H1 (cell line): ENCODE measurements at regions not wholly inside any gene's neighbourhood (a gene's known extent, or its start where the extent isn't known, plus 50 kb on each side); places are given as distances from the start of the nearest gene placed in this dataset.

Experiments used
- CTCF ChIA-PET: fragments of 300-600 bp; sonication (Branson Sonifier 250); formaldehyde crosslinking; loops from one replicate; lab custom pipeline; 2021; ENCODE audit not compliant: partially characterized antibody; lab: Charles Lee
- POLR2A ChIA-PET: fragments of 300-600 bp; sonication (Branson Sonifier 250); formaldehyde crosslinking; loops from one replicate; lab custom pipeline; 2021; ENCODE audit warnings: inconsistent platforms; ENCODE audit not compliant: partially characterized antibody; lab: Charles Lee
- DNase-seq, 2 experiments: peaks; one replicate each; pipeline versions ENCODE4 v3.0.0 to v3.0.0-alpha.2; 2010 to 2022; ENCODE audit warnings: low spot score in 2 of 2, low read depth in 1 of 2, mixed read lengths in 1 of 2
- FAIRE-seq: peaks from 2 replicates; lab custom pipeline; 2011; peaks lifted over from hg19 to GRCh38; lab: Jason Lieb, UNC
- H2AFZ ChIP-seq: 2 replicates; pipeline ENCODE4 v1.8.1; 2012; ENCODE audit warnings: low read length, inconsistent platforms
- H2AK5ac ChIP-seq: 2 replicates; pipeline ENCODE4 v1.6.1; 2013; ENCODE audit warnings: low read depth, low read length
- H2BK120ac ChIP-seq: replicated peaks from 2 replicates; pipeline ENCODE3; 2013; ENCODE audit warnings: low read depth, low read length, inconsistent platforms
- H2BK12ac ChIP-seq: 2 replicates; pipeline ENCODE4 v1.6.1; 2013; ENCODE audit warnings: low read depth, low read length
- H2BK15ac ChIP-seq: 2 replicates; pipeline ENCODE4 v1.6.1; 2013; ENCODE audit warnings: low read length
- H2BK20ac ChIP-seq: 2 replicates; pipeline ENCODE4 v1.6.1; 2013; ENCODE audit warnings: low read length
- H2BK5ac ChIP-seq: 2 replicates; pipeline ENCODE4 v1.6.1; 2013; ENCODE audit warnings: low read depth, low read length
- H3K14ac ChIP-seq: 2 replicates; pipeline ENCODE4 v1.6.1; 2013; ENCODE audit warnings: inconsistent platforms; ENCODE audit not compliant: insufficient read length
- H3K18ac ChIP-seq: 2 replicates; pipeline ENCODE4 v1.6.1; 2013; ENCODE audit warnings: low read length; ENCODE audit errors: extremely low read depth
- H3K23ac ChIP-seq: 2 replicates; pipeline ENCODE4 v1.6.1; 2013; ENCODE audit warnings: inconsistent platforms; ENCODE audit not compliant: insufficient read length
- H3K23me2 ChIP-seq: 2 replicates; pipeline ENCODE4 v1.6.1; 2013; ENCODE audit warnings: low read depth, low read length
- H3K27ac ChIP-seq: 2 replicates; pipeline ENCODE4 v1.6.1; 2011; ENCODE audit warnings: low read depth, low read length, inconsistent platforms
- H3K27me3 ChIP-seq, 4 experiments: replicated peaks in 1 of 4; 1 replicate in 1 of 4; 2 replicates in 3 of 4; pipeline versions ENCODE4 v1.6.1 to v1.8.1; 2011 to 2013; ENCODE audit warnings: low read length in 3 of 4, mild to moderate bottlenecking in 3 of 4, inconsistent platforms in 2 of 4, mixed read lengths in 2 of 4, moderate library complexity in 1 of 4; ENCODE audit not compliant: control insufficient read depth in 3 of 4, insufficient read depth in 3 of 4; ENCODE audit errors: extremely low read depth in 1 of 4
- H3K36me3 ChIP-seq, 4 experiments: 2 replicates each; pipeline versions ENCODE4 v1.6.1 to v1.8.1; 2011 to 2013; ENCODE audit warnings: mild to moderate bottlenecking in 4 of 4, low read length in 3 of 4, moderate library complexity in 2 of 4, control low read depth in 1 of 4, inconsistent platforms in 1 of 4; ENCODE audit not compliant: insufficient read depth in 4 of 4, control insufficient read depth in 2 of 4
- H3K4ac ChIP-seq: replicated peaks from 2 replicates; pipeline ENCODE3; 2013; ENCODE audit warnings: low read length, low read depth, mixed read lengths, inconsistent platforms; ENCODE audit not compliant: insufficient read length
- H3K4me1 ChIP-seq, 4 experiments: replicated peaks in 1 of 4; 1 replicate in 1 of 4; 2 replicates in 3 of 4; pipeline versions ENCODE4 v1.6.1 to v1.8.1; 2011 to 2013; ENCODE audit warnings: low read length in 3 of 4, inconsistent platforms in 2 of 4, mixed read lengths in 1 of 4; ENCODE audit not compliant: insufficient read depth in 4 of 4, control insufficient read depth in 3 of 4
- H3K4me2 ChIP-seq, 2 experiments: 2 replicates each; pipeline versions ENCODE4 v1.6.1 to v1.8.1; 2011 to 2013; ENCODE audit warnings: low read depth in 2 of 2, low read length in 2 of 2, control low read depth in 1 of 2, inconsistent platforms in 1 of 2, mild to moderate bottlenecking in 1 of 2; ENCODE audit not compliant: insufficient read depth in 1 of 2
- H3K4me3 ChIP-seq, 4 experiments: fragments of 200-600, 300-600 bp in 1 of 4; sonication (generic), shearing (Covaris generic), sonication (Bioruptor Twin) in 1 of 4; 2 replicates each; pipeline versions ENCODE4 v1.5.1 to v1.8.1; 2011 to 2016; ENCODE audit warnings: low read length in 4 of 4, low read depth in 3 of 4, control low read depth in 2 of 4, inconsistent platforms in 2 of 4, mild to moderate bottlenecking in 2 of 4, mixed read lengths in 1 of 4, moderate library complexity in 1 of 4; ENCODE audit not compliant: insufficient read depth in 2 of 4; ENCODE audit errors: extremely low read depth in 1 of 4
- H3K56ac ChIP-seq: replicated peaks from 2 replicates; pipeline ENCODE3; 2013; ENCODE audit warnings: low read depth, mild to moderate bottlenecking, mixed read lengths, low read length, inconsistent platforms; ENCODE audit not compliant: insufficient read length
- H3K79me1 ChIP-seq: 2 replicates; pipeline ENCODE4 v1.6.1; 2013; ENCODE audit warnings: low read depth, low read length, control low read depth
- H3K79me2 ChIP-seq, 2 experiments: 2 replicates each; pipeline versions ENCODE4 v1.6.1 to v1.8.1; 2012 to 2013; ENCODE audit warnings: low read length in 2 of 2, mild to moderate bottlenecking in 2 of 2, inconsistent platforms in 1 of 2; ENCODE audit not compliant: insufficient read depth in 2 of 2, control insufficient read depth in 1 of 2
- H3K9ac ChIP-seq, 4 experiments: replicated peaks in 1 of 4; 1 replicate in 1 of 4; 2 replicates in 3 of 4; pipeline versions ENCODE4 v1.6.1 to v1.8.1; 2011 to 2013; ENCODE audit warnings: low read depth in 3 of 4, low read length in 3 of 4, control low read depth in 2 of 4, mild to moderate bottlenecking in 2 of 4, moderate library complexity in 2 of 4, inconsistent platforms in 1 of 4; ENCODE audit errors: extremely low read depth in 1 of 4
- H3K9me3 ChIP-seq, 2 experiments: 2 replicates each; pipeline versions ENCODE4 v1.6.1 to v1.8.1; 2012 to 2013; ENCODE audit warnings: mild to moderate bottlenecking in 2 of 2, moderate library complexity in 2 of 2, control low read depth in 1 of 2, inconsistent platforms in 1 of 2, low read depth in 1 of 2, low read length in 1 of 2, mixed read lengths in 1 of 2; ENCODE audit not compliant: insufficient read depth in 2 of 2
- H4K20me1 ChIP-seq, 2 experiments: replicated peaks in 1 of 2; 2 replicates each; pipeline versions ENCODE3 to v1.8.1; 2011 to 2013; ENCODE audit warnings: inconsistent platforms in 2 of 2, low read length in 2 of 2, mild to moderate bottlenecking in 1 of 2; ENCODE audit not compliant: insufficient read depth in 2 of 2, control insufficient read depth in 1 of 2
- H4K5ac ChIP-seq: 2 replicates; pipeline ENCODE4 v1.6.1; 2013; ENCODE audit warnings: low read length, low read depth, mixed read lengths, inconsistent platforms; ENCODE audit not compliant: insufficient read length
- H4K8ac ChIP-seq: 2 replicates; pipeline ENCODE4 v1.8.0; 2013; ENCODE audit warnings: mild to moderate bottlenecking, moderate library complexity, low read length, inconsistent platforms; ENCODE audit not compliant: insufficient read depth; ENCODE audit errors: extremely low read depth
- H4K91ac ChIP-seq: replicated peaks from 2 replicates; pipeline ENCODE3; 2013; ENCODE audit warnings: low read length, mixed read lengths, inconsistent platforms; ENCODE audit not compliant: insufficient read length
- EGR1 ChIP-seq: IDR thresholded peaks from 2 replicates; pipeline ENCODE4 v1.6.1; 2011; ENCODE audit warnings: low read depth, low read length, borderline replicate concordance
- GABPA ChIP-seq: IDR thresholded peaks from 2 replicates; pipeline ENCODE4 v1.6.1; 2011; ENCODE audit warnings: mild to moderate bottlenecking, low read length, moderate library complexity, borderline replicate concordance; ENCODE audit not compliant: insufficient read depth
- GTF2F1 ChIP-seq: IDR thresholded peaks from 2 replicates; pipeline ENCODE4 v1.6.1; 2012; ENCODE audit warnings: low read depth, low read length, improper control_type of control experiment, borderline replicate concordance
- JUN ChIP-seq: IDR thresholded peaks from 2 replicates; pipeline ENCODE4 v1.6.1; 2011; ENCODE audit warnings: low read depth, mild to moderate bottlenecking, improper control_type of control experiment, low read length
- NANOG ChIP-seq: IDR thresholded peaks from 2 replicates; pipeline ENCODE4 v1.6.1; 2011; ENCODE audit warnings: low read length, low read depth, mild to moderate bottlenecking, inconsistent platforms; ENCODE audit not compliant: insufficient read depth, poor library complexity, severe bottlenecking
- NRF1 ChIP-seq: IDR thresholded peaks from 2 replicates; pipeline ENCODE4 v1.6.1; 2011; ENCODE audit warnings: mild to moderate bottlenecking, low read depth, low read length, improper control_type of control experiment
- PHF8 ChIP-seq: fragments of 200-600 bp; sonication (generic); conservative IDR thresholded peaks from 2 replicates; pipeline ENCODE4 v1.7.1; 2012; ENCODE audit warnings: low read depth, mild to moderate bottlenecking, inconsistent platforms, low read length, moderate library complexity
- POLR2A ChIP-seq, 2 experiments: IDR thresholded peaks; 1 replicate in 1 of 2; 2 replicates in 1 of 2; pipeline ENCODE4 v1.6.1; 2011; ENCODE audit warnings: low read depth in 2 of 2, low read length in 2 of 2, mild to moderate bottlenecking in 2 of 2; ENCODE audit errors: control extremely low read depth in 1 of 2
- RBBP5 ChIP-seq: IDR thresholded peaks from 2 replicates; pipeline ENCODE4 v1.7.1; 2012; ENCODE audit warnings: low read depth, mild to moderate bottlenecking, inconsistent platforms, low read length, moderate library complexity, borderline replicate concordance
- SAP30 ChIP-seq: fragments of 300-600 bp; sonication (generic); IDR thresholded peaks from 2 replicates; pipeline ENCODE4 v1.7.1; 2012; ENCODE audit warnings: low read length, moderate library complexity, mild to moderate bottlenecking, inconsistent platforms; ENCODE audit not compliant: insufficient read depth, insufficient replicate concordance
- SIN3A ChIP-seq, 2 experiments: IDR thresholded peaks in 1 of 2; conservative IDR thresholded peaks in 1 of 2; 2 replicates each; pipeline ENCODE4 v1.6.1; 2011 to 2012; ENCODE audit warnings: low read length in 2 of 2, improper control_type of control experiment in 1 of 2, low read depth in 1 of 2, mild to moderate bottlenecking in 1 of 2
- TAF1 ChIP-seq: IDR thresholded peaks from 2 replicates; pipeline ENCODE4 v1.6.1; 2011; ENCODE audit warnings: mild to moderate bottlenecking, low read depth, low read length
- TAF7 ChIP-seq: optimal IDR thresholded peaks from 2 replicates; pipeline ENCODE3; 2011; ENCODE audit warnings: low read depth, mild to moderate bottlenecking, inconsistent platforms, low read length, moderate library complexity, borderline replicate concordance
- TBP ChIP-seq: IDR thresholded peaks from 2 replicates; pipeline ENCODE4 v1.6.1; 2011; ENCODE audit warnings: low read depth, low read length, improper control_type of control experiment
- TEAD4 ChIP-seq: IDR thresholded peaks from 2 replicates; pipeline ENCODE4 v1.6.1; 2012; ENCODE audit warnings: low read depth, low read length, inconsistent platforms, mixed read lengths
- WGBS, 2 experiments: shearing (Covaris generic) in 1 of 2; methylation state at CpG; one replicate each; pipeline versions ENCODE4 v1.1.6 to v1.1.7; 2013 to 2015; ENCODE audit warnings: low lambda C conversion rate in 2 of 2, mixed read lengths in 2 of 2, inconsistent platforms in 1 of 2, low coverage in 1 of 2, missing lambda C conversion rate in 1 of 2; ENCODE audit not compliant: insufficient replicate concordance in 2 of 2, insufficient coverage in 1 of 2, insufficient read length in 1 of 2; ENCODE audit errors: extremely low coverage in 1 of 2, missing lambda C conversion rate in 1 of 2; 5-methylcytosine and 5-hydroxymethylcytosine counted together

DNA sequence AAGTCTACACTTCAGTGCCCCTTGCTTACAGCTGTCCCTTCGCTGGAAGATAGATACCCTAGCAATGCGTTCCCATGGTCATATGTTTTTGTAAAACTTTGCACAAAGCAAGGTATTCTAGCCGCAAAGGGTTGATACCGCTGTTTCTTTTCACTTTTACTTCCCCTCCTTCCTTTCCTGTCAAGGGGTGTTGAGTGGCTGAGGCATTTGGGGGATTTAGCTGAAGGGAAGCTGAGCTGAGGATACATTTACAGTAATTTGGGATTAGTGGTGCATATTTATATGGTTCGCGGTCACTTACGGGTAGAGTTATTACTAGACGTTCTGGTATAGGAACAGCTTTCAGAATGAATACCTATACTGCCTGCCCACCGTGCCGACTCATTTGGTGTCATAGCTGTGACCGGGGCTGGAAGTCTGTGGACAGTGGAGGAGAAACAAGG is 86.9 kb upstream of the WNT11 start:
- no peak overlapping the region for H3K18ac ChIP-seq
- H3K9me3 ChIP-seq = no peaks in the 10 kb centered on the region
- no peak for FAIRE-seq
- no peaks in the 10 kb centered on the region for H3K79me1 ChIP-seq
- no peak overlapping the region for H2BK12ac ChIP-seq
- 90% methylated on average over 11 of the region's 11 CpGs; no CpG with 5 or more reads in 1 of the 2 experiments for WGBS, 2 experiments
- H3K36me3 ChIP-seq = no peaks in the 10 kb centered on the region
- no peak overlapping the region for H2BK5ac ChIP-seq
- H3K23ac ChIP-seq = no peak overlapping the region
- H2BK20ac ChIP-seq = no peak overlapping the region
- no peaks in the 10 kb centered on the region for H3K79me2 ChIP-seq
- H4K5ac ChIP-seq = no peak overlapping the region
- H4K91ac ChIP-seq = no peak overlapping the region
- no peak overlapping the region for H3K27ac ChIP-seq
- H3K4me1 ChIP-seq = no peaks in the 10 kb centered on the region
- H4K8ac ChIP-seq = no peak overlapping the region
- H3K9ac ChIP-seq = no peak overlapping the region
- H4K20me1 ChIP-seq = no peaks in the 10 kb centered on the region
- DNase-seq = no peak
- H3K4me2 ChIP-seq = no peak overlapping the region
- H3K14ac ChIP-seq = no peak overlapping the region
- no peak overlapping the region for H3K4ac ChIP-seq
- H2AFZ ChIP-seq = no peak overlapping the region
- no peak overlapping the region for H3K56ac ChIP-seq
- POLR2A ChIA-PET = no interaction called here
- no peaks in the 10 kb centered on the region; a peak in 1 of 7 replicates for H3K27me3 ChIP-seq
- no peak overlapping the region for H2BK15ac ChIP-seq
- CTCF ChIA-PET = interaction anchor here (0.6 to 3.4 kb wide), 8 partner anchors 10 to 272 kb away, joined by 3 to 12 read pairs (median 4); no protein-coding TSS in a partner anchor
- H3K4me3 ChIP-seq = no peak overlapping the region
- H2AK5ac ChIP-seq = no peak overlapping the region
- no peak overlapping the region for H2BK120ac ChIP-seq
- no peaks in the 10 kb centered on the region for H3K23me2 ChIP-seq
- no peak for TF ChIP-seq RBBP5
- TF ChIP-seq SIN3A (conservative IDR thresholded peaks at IDR 0.05 in 1 of 2, IDR thresholded peaks at IDR 0.05 in 1 of 2; ENCODE audit: low read depth in 1 of 2, low read length in 2 of 2) = no peak
- TF ChIP-seq GTF2F1 = no peak
- no peak for TF ChIP-seq NANOG
- TF ChIP-seq POLR2A (IDR thresholded peaks at IDR 0.05; ENCODE audit: control extremely low read depth in 1 of 2, low read depth in 2 of 2, low read length in 2 of 2) = no peak
- no peak for TF ChIP-seq TBP
- no peak for TF ChIP-seq EGR1
- TF ChIP-seq NRF1 = no peak
- TF ChIP-seq TAF1 = no peak
- TF ChIP-seq TAF7 = no peak
- no peak for TF ChIP-seq JUN
- no peak for TF ChIP-seq PHF8
- no peak for TF ChIP-seq SAP30
- TF ChIP-seq GABPA = no peak
- no peak for TF ChIP-seq TEAD4
